NT2/D1 (cell line): ENCODE measurements at regions not wholly inside any gene's neighbourhood (a gene's known extent, or its start where the extent isn't known, plus 50 kb on each side); places are given as distances from the start of the nearest gene placed in this dataset.

Experiments used
- SUZ12 ChIP-seq: IDR thresholded peaks from 2 replicates; pipeline ENCODE4 v1.6.1; 2011; ENCODE audit not compliant: insufficient read length, insufficient read depth; ENCODE audit errors: extremely low read depth
- YY1 ChIP-seq: IDR thresholded peaks from 2 replicates; pipeline ENCODE4 v1.6.1; 2011; ENCODE audit not compliant: insufficient read length, insufficient read depth
- ZNF274 ChIP-seq: IDR thresholded peaks from 2 replicates; pipeline ENCODE4 v1.6.1; 2011; ENCODE audit warnings: mild to moderate bottlenecking, low read depth, low read length

DNA sequence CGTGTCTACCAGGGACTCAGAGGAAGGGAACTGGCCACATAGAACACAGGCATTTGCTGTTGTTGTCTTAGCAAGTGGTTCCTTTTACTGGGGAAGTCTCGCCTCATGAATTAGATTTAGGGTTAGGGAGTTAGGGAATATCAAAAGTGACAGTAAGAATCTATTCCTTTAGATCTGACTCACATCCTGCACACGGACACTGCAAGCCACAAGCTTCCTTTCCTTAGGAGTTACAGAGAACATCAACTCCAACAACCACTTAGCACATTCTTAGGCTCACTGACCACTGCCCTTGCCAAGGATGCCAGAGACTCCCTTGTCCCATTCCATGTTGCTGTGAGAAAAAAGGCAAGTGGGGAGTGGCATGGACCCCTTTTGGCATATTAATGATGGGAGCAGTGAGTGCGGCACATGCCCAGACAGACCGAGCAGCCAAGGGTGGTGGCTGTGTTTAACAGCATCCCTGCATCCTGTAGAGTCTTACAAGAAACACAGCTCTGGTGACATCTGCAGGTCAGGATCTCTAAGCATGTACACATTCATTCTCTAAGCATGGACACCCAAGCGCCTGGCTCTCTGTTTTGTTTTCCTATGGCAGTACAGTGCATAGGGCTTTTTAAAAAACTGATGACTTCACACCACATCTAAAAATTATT is 745.6 kb upstream of the RAB6C start:
- no peak for TF ChIP-seq YY1
- TF ChIP-seq ZNF274: no peak
- TF ChIP-seq SUZ12: no peak
